ENCODE measurements at regions not wholly inside any gene's neighbourhood (a gene's known extent, or its start where the extent isn't known, plus 50 kb on each side); places are given as distances from the start of the nearest gene placed in this dataset.

DNA sequence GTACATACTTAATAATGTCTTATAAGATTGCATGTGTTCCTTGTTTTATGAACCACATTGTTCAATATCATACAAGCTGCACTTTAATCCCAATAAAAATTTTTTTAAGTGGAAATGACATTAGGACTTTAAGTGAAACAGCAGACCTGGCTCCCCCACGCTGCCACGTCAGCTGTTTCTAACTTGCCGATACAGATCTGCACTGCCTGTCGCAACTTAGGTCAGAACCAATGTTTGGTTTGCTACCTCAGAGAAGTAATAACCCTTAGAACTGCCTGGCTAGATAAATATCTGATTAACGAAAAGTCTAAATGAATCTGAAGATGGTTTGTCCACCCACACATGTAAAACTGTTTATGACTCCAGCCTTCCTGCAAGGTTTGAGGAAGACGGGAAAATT is 327.5 kb upstream of the DACH1 start:
- H3K4me1 ChIP-seq (ENCODE audit: control insufficient read depth in 1 of 2, insufficient read depth in 2 of 2, low read length in 2 of 2) = no peaks in the 10 kb centered on the region
- Mint-ChIP-seq H3K27ac (no peak overlapping the region), H3K36me3 (no peaks in the 10 kb centered on the region), H3K4me1 (peaks cover 4% of the 10 kb centered on the region), H3K4me3 (no peak overlapping the region), H3K27me3 (ENCODE audit: low read depth in 3 of 3) (no peaks in the 10 kb centered on the region), H3K9me3 (peaks cover 0 to under 1% (median 0%) of the 10 kb centered on the region in 7 donors)
- H3K4me2 ChIP-seq (replicated peaks; ENCODE audit: extremely low read depth, low read length, poor library complexity, severe bottlenecking) = no peak overlapping the region
- no peaks in the 10 kb centered on the region for H3K27me3 ChIP-seq (ENCODE audit: control insufficient read depth in 2 of 2, insufficient read depth in 2 of 2, low read length in 2 of 2)
- H3K9ac ChIP-seq (ENCODE audit: insufficient read depth, low read length, poor library complexity, severe bottlenecking) = no peak overlapping the region
- no peaks in the 10 kb centered on the region for H3K36me3 ChIP-seq (replicated peaks in 1 of 2; ENCODE audit: control insufficient read depth in 1 of 2, insufficient read depth in 2 of 2, low read length in 2 of 2)
- DNase-seq = no peak
- 85% methylated on average over 4 of the region's 6 CpGs for WGBS (ENCODE audit: insufficient coverage)
- no peaks in the 10 kb centered on the region for H4K20me1 ChIP-seq (ENCODE audit: insufficient read depth, low read length)
- H3K27ac ChIP-seq (ENCODE audit: low read depth in 1 of 2, low read length in 2 of 2) = no peak overlapping the region
- H3K4me3 ChIP-seq (replicated peaks in 1 of 3; ENCODE audit: low read depth in 2 of 3, low read length in 3 of 3) = no peak overlapping the region
- intact Hi-C loops (cut with micrococcal nuclease) = no loop called here
- no peaks in the 10 kb centered on the region for H3K79me2 ChIP-seq (ENCODE audit: insufficient read depth, low read length)
- TF ChIP-seq, protein P1, sequence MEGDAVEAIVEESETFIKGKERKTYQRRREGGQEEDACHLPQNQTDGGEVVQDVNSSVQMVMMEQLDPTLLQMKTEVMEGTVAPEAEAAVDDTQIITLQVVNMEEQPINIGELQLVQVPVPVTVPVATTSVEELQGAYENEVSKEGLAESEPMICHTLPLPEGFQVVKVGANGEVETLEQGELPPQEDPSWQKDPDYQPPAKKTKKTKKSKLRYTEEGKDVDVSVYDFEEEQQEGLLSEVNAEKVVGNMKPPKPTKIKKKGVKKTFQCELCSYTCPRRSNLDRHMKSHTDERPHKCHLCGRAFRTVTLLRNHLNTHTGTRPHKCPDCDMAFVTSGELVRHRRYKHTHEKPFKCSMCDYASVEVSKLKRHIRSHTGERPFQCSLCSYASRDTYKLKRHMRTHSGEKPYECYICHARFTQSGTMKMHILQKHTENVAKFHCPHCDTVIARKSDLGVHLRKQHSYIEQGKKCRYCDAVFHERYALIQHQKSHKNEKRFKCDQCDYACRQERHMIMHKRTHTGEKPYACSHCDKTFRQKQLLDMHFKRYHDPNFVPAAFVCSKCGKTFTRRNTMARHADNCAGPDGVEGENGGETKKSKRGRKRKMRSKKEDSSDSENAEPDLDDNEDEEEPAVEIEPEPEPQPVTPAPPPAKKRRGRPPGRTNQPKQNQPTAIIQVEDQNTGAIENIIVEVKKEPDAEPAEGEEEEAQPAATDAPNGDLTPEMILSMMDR (IDR thresholded peaks at IDR 0.05) = no peak
- no peak overlapping the region for H2AFZ ChIP-seq (ENCODE audit: insufficient read depth, low read depth, low read length, poor library complexity, severe bottlenecking)
- H3K9me3 ChIP-seq (replicated peaks in 1 of 2; ENCODE audit: control insufficient read depth in 1 of 2, insufficient read depth in 1 of 2, low read length in 2 of 2) = no peaks in the 10 kb centered on the region

DNA sequence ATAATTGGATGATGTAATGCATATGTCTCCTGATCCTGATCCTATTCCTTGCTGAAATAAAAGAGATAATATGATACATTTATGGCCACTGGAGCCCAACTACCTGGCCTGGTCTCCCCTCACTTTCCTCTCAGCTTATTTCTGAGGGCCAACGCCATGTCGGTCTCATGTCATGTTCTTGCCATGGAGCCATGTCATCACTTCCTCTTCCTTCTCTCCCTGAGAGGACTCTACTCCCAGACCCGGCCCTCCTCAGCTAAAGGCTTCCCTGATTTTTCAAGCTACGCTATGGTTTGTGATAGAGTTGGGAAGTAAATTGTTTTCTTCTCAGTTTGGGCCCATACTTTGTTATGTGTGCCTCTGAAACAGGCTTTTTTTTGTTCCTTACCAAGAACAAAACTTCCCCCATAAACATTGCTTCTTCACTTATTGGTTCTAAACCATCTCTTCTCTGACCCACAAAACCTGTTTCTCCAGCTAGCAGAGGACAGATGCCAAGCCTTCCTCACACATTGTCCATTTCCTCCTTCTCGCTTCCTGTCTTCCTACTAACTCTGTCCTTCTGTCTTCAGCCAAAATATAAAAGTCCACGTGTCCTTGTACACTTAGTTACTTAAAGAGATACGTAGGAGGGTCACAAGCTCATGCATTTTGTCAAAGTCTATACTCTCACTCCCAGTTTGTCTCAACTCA is 319.9 kb upstream of the DACH1 start:
- H3K27me3 ChIP-seq (ENCODE audit: control insufficient read depth in 2 of 2, insufficient read depth in 2 of 2, low read length in 2 of 2) = no peaks in the 10 kb centered on the region
- no peak overlapping the region for H3K27ac ChIP-seq (ENCODE audit: low read depth in 1 of 2, low read length in 2 of 2)
- no peaks in the 10 kb centered on the region for H3K36me3 ChIP-seq (replicated peaks in 1 of 2; ENCODE audit: control insufficient read depth in 1 of 2, insufficient read depth in 2 of 2, low read length in 2 of 2)
- no peak overlapping the region for H2AFZ ChIP-seq (ENCODE audit: insufficient read depth, low read depth, low read length, poor library complexity, severe bottlenecking)
- no peaks in the 10 kb centered on the region for H3K4me1 Mint-ChIP-seq
- no peaks in the 10 kb centered on the region for H3K4me1 ChIP-seq (ENCODE audit: control insufficient read depth in 1 of 2, insufficient read depth in 2 of 2, low read length in 2 of 2)
- no peak overlapping the region for H3K9ac ChIP-seq (ENCODE audit: insufficient read depth, low read length, poor library complexity, severe bottlenecking)
- no peaks in the 10 kb centered on the region for H3K36me3 Mint-ChIP-seq
- 86% methylated on average over 1 of the region's 7 CpGs for WGBS (ENCODE audit: insufficient coverage)
- H3K27me3 Mint-ChIP-seq (ENCODE audit: low read depth in 3 of 3) = peaks cover 0 to 2% (median 0%) of the 10 kb centered on the region in 3 donors
- no peak overlapping the region for H3K27ac Mint-ChIP-seq
- peaks cover 2 to 11% (median 4%) of the 10 kb centered on the region in 7 donors for H3K9me3 Mint-ChIP-seq
- no peak overlapping the region for H3K4me3 ChIP-seq (replicated peaks in 1 of 3; ENCODE audit: low read depth in 2 of 3, low read length in 3 of 3)
- TF ChIP-seq, protein P1 (IDR thresholded peaks at IDR 0.05) = no peak
- H3K79me2 ChIP-seq (ENCODE audit: insufficient read depth, low read length) = no peaks in the 10 kb centered on the region
- no peaks in the 10 kb centered on the region for H3K9me3 ChIP-seq (replicated peaks in 1 of 2; ENCODE audit: control insufficient read depth in 1 of 2, insufficient read depth in 1 of 2, low read length in 2 of 2)
- H3K4me3 Mint-ChIP-seq = no peak overlapping the region
- no peak overlapping the region for H3K4me2 ChIP-seq (replicated peaks; ENCODE audit: extremely low read depth, low read length, poor library complexity, severe bottlenecking)
- no peak for DNase-seq
- intact Hi-C loops (cut with micrococcal nuclease) = no loop called here
- H4K20me1 ChIP-seq (ENCODE audit: insufficient read depth, low read length) = no peaks in the 10 kb centered on the region

Data from CD14-positive monocyte (primary cell).